Naive thymus-derived CD4-positive, alpha-beta T cell (primary cell): ENCODE measurements at regions not wholly inside any gene's neighbourhood (a gene's known extent, or its start where the extent isn't known, plus 50 kb on each side); places are given as distances from the start of the nearest gene placed in this dataset.
"Not testable (repeated sequence)": the region's sequence is repeated elsewhere in the genome, so short reads cannot be mapped to it uniquely, and the experiment has no call there.

Experiments used
- ATAC-seq: fragments of 150-1000 bp; cut with Tn5 transposase; 2 replicates; pipeline ENCODE4 v1.10.0; 2021; ENCODE audit warnings: mild to moderate bottlenecking, moderate library complexity
- CTCF ChIA-PET: fragments of 350-600 bp; sonication (Branson Sonifier 250); formaldehyde crosslinking; loops from one replicate; lab custom pipeline; 2021; ENCODE audit warnings: antibody characterized with exemption; lab: Charles Lee
- POLR2A ChIA-PET: fragments of 350-600 bp; sonication (Branson Sonifier 250); formaldehyde crosslinking; loops from one replicate; lab custom pipeline; 2021; ENCODE audit warnings: antibody characterized with exemption, inconsistent platforms; lab: Charles Lee
- DNase-seq, 9 donors: peaks; one replicate each; pipeline versions ENCODE4 v3.0.0 to v3.0.0-alpha.2; 2020 to 2022; ENCODE audit warnings: mixed read lengths in 1 of 9
- H3K27ac ChIP-seq: one replicate; pipeline ENCODE4 v1.7.0; 2013; ENCODE audit warnings: mild to moderate bottlenecking, low read depth, low read length, moderate library complexity
- H3K27me3 ChIP-seq, 2 donors: one replicate each; pipeline ENCODE4 v1.7.0; 2013; ENCODE audit warnings: low read length in 2 of 2, mild to moderate bottlenecking in 2 of 2, moderate library complexity in 2 of 2; ENCODE audit not compliant: control insufficient read depth in 2 of 2, insufficient read depth in 2 of 2
- H3K36me3 ChIP-seq, 3 experiments: 1 replicate in 2 of 3; 2 replicates in 1 of 3; pipeline ENCODE4 v1.7.0; 2013; ENCODE audit warnings: low read length in 3 of 3, mild to moderate bottlenecking in 3 of 3, moderate library complexity in 1 of 3; ENCODE audit not compliant: insufficient read depth in 3 of 3, control insufficient read depth in 2 of 3
- H3K4me1 ChIP-seq, 2 donors: one replicate each; pipeline ENCODE4 v1.7.0; 2013; ENCODE audit warnings: low read length in 2 of 2, mild to moderate bottlenecking in 2 of 2, moderate library complexity in 1 of 2; ENCODE audit not compliant: control insufficient read depth in 2 of 2, insufficient read depth in 2 of 2
- H3K4me3 ChIP-seq: 2 replicates; pipeline ENCODE4 v1.7.0; 2013; ENCODE audit warnings: mild to moderate bottlenecking, low read length
- H3K9me3 ChIP-seq, 3 experiments: 1 replicate in 2 of 3; 2 replicates in 1 of 3; pipeline ENCODE4 v1.7.0; 2013; ENCODE audit warnings: low read length in 3 of 3; ENCODE audit not compliant: control insufficient read depth in 2 of 3
- H3K27ac Mint-ChIP-seq, 9 donors: one replicate each; pipeline ENCODE4 v1.8.0; 2020 to 2022; ENCODE audit warnings: mixed read lengths in 9 of 9, mild to moderate bottlenecking in 8 of 9, moderate library complexity in 5 of 9, inconsistent platforms in 2 of 9
- H3K27me3 Mint-ChIP-seq, 5 donors: one replicate each; pipeline ENCODE4 v1.8.0; 2021 to 2022; ENCODE audit warnings: mixed read lengths in 5 of 5, mild to moderate bottlenecking in 1 of 5
- H3K36me3 Mint-ChIP-seq, 5 donors: one replicate each; pipeline ENCODE4 v1.8.0; 2020 to 2022; ENCODE audit warnings: mixed read lengths in 5 of 5, mild to moderate bottlenecking in 3 of 5, inconsistent platforms in 1 of 5
- H3K4me1 Mint-ChIP-seq, 7 donors: one replicate each; pipeline ENCODE4 v1.8.0; 2020 to 2022; ENCODE audit warnings: mixed read lengths in 7 of 7, mild to moderate bottlenecking in 3 of 7, inconsistent platforms in 1 of 7
- H3K4me3 Mint-ChIP-seq, 10 donors: one replicate each; pipeline ENCODE4 v1.8.0; 2020 to 2022; ENCODE audit warnings: mild to moderate bottlenecking in 10 of 10, mixed read lengths in 10 of 10, moderate library complexity in 6 of 10, inconsistent platforms in 2 of 10
- H3K9me3 Mint-ChIP-seq, 11 donors: one replicate each; pipeline ENCODE4 v1.8.0; 2020 to 2022; ENCODE audit warnings: mixed read lengths in 11 of 11, mild to moderate bottlenecking in 4 of 11, inconsistent platforms in 1 of 11, moderate library complexity in 1 of 11
- intact Hi-C, 2 donors: fragments of 100-400 bp; cut with micrococcal nuclease; formaldehyde crosslinking; loops; one replicate each; pipeline ENCODE4 v1.15.1; 2023

GRCh38 chr5:154642499-154643245, 112.5 kb upstream of the LARP1 start:
- Histone ChIP-seq H3K4me3 (no peak overlapping the region), H3K4me1 (peaks cover 0 to 3% of the 10 kb centered on the region in 2 donors), H3K27ac (no peak overlapping the region), H3K27me3 (peaks cover 0 to 5% of the 10 kb centered on the region in 2 donors), H3K36me3 (no peaks in the 10 kb centered on the region), H3K9me3 (no peaks in the 10 kb centered on the region)
- no peak overlapping the region for H3K27ac Mint-ChIP-seq
- peaks cover 10 to 13% (median 12%) of the 10 kb centered on the region in 7 donors for H3K4me1 Mint-ChIP-seq
- ChIA-PET CTCF (interaction anchor here (0.6 kb wide), 2 partner anchors 10 to 311 kb away, joined by 3 read pairs; no protein-coding TSS in a partner anchor), POLR2A (no interaction called here)
- intact Hi-C loops, result loop anchor here in 1 of 2 donors (10.0 kb wide), 1 partner anchor 668 kb away; no protein-coding TSS in a partner anchor
- DNase-seq (no peak), ATAC-seq (no peak)
- peaks cover 11 to 45% (median 20%) of the 10 kb centered on the region in 5 donors for H3K27me3 Mint-ChIP-seq
- H3K36me3 Mint-ChIP-seq, result peaks cover 0 to 6% (median 0%) of the 10 kb centered on the region in 5 donors
- no peak overlapping the region for H3K4me3 Mint-ChIP-seq
- H3K9me3 Mint-ChIP-seq, result peaks cover 0 to 22% (median 12%) of the 10 kb centered on the region in 11 donors

DNA sequence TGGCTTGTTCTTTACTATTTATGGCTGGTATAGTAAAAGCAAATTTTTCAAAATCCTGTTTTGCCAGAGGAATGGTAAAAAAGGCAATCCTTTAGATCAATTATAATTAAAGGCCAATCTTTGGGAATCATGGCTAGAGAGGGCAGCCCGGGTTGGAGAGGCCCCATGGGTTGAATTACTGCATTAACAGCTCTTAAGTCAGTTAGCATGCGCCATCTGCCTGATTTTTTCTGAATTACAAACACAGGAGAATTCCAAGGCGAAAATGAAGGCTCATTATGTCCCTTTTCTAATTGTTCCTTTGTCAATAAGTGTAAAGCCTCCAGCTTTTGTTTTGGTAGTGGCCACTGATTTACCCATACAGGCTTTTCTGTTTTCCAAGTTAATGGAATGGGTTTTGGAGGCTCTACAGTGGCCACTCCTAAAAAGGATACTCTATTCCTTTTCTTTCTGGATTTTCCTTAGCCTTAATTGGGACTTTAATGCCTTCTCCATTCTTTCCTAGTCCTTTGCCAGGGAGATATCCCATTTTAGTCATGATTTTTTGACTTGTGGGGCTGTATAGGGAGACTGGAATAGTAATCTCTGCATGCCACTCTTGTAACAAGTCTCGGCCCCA, 114.9 kb upstream of the LARP1 start:
- intact Hi-C loops, result loop anchor here (1.0 to 10.0 kb wide), 4 partner anchors 173 to 666 kb away; no protein-coding TSS in a partner anchor
- H3K27ac ChIP-seq, DNase-seq: not testable (repeated sequence)

GRCh38 chr5:154636786-154637185, 118.4 kb upstream of the LARP1 start:
- H3K4me1 ChIP-seq, H3K4me1 Mint-ChIP-seq, H3K9me3 ChIP-seq, H3K9me3 Mint-ChIP-seq, H3K4me3 Mint-ChIP-seq, H3K36me3 Mint-ChIP-seq, H3K4me3 ChIP-seq, H3K27ac Mint-ChIP-seq, H3K36me3 ChIP-seq, ATAC-seq, CTCF ChIA-PET, intact Hi-C loops, H3K27ac ChIP-seq, POLR2A ChIA-PET, H3K27me3 ChIP-seq, DNase-seq: not testable (repeated sequence)
- peaks cover 0 to 12% (median 9%) of the 10 kb centered on the region in 5 donors for H3K27me3 Mint-ChIP-seq

More for the DNA sequence above, 114.9 kb upstream of the LARP1 start:
- H3K27ac Mint-ChIP-seq, ATAC-seq, H3K36me3 ChIP-seq, H3K4me3 Mint-ChIP-seq, H3K4me1 ChIP-seq, H3K4me3 ChIP-seq, H3K27me3 ChIP-seq, H3K9me3 ChIP-seq, POLR2A ChIA-PET, H3K4me1 Mint-ChIP-seq, H3K36me3 Mint-ChIP-seq: not testable (repeated sequence)
- H3K9me3 Mint-ChIP-seq, result peaks cover 0 to 22% (median 12%) of the 10 kb centered on the region in 11 donors
- peaks cover 0 to 28% (median 7%) of the 10 kb centered on the region in 5 donors for H3K27me3 Mint-ChIP-seq
- CTCF ChIA-PET, result interaction anchor here (0.6 to 1.0 kb wide), 3 partner anchors 9 to 665 kb away, joined by 3 to 4 read pairs (median 3); no protein-coding TSS in a partner anchor

- H3K27ac Mint-ChIP-seq, H3K9me3 ChIP-seq, H3K36me3 Mint-ChIP-seq, CTCF ChIA-PET, H3K4me3 Mint-ChIP-seq, POLR2A ChIA-PET, H3K9me3 Mint-ChIP-seq, H3K27me3 ChIP-seq, ATAC-seq, H3K4me3 ChIP-seq, H3K27ac ChIP-seq, H3K4me1 Mint-ChIP-seq, DNase-seq, H3K36me3 ChIP-seq, intact Hi-C loops, H3K4me1 ChIP-seq: not testable (repeated sequence)
- peaks cover 0 to 10% (median 5%) of the 10 kb centered on the region in 5 donors for H3K27me3 Mint-ChIP-seq
Measured at GRCh38 chr5:154636271-154636670, 118.9 kb upstream of the LARP1 start.

DNA sequence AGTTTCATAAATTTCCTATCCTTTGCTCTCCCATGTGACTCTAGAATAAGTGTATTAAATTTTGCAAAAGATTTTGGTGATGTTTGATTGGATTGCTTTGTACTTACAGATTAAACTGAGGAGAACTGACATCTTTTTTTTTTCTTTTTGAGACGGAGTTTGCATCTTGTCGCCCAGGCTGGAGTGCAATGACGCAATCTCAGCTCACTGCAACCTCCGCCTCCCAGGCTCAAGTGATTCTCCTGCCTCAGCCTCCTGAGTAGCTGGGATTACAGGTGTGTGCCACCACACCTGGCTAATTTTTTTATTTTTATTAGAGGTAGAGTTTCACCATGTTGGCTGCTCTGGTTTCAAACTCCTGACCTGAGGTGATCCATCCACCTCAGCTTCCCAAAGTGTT, 121.4 kb upstream of the LARP1 start:
- DNase-seq, H3K9me3 ChIP-seq: not testable (repeated sequence)

DNA sequence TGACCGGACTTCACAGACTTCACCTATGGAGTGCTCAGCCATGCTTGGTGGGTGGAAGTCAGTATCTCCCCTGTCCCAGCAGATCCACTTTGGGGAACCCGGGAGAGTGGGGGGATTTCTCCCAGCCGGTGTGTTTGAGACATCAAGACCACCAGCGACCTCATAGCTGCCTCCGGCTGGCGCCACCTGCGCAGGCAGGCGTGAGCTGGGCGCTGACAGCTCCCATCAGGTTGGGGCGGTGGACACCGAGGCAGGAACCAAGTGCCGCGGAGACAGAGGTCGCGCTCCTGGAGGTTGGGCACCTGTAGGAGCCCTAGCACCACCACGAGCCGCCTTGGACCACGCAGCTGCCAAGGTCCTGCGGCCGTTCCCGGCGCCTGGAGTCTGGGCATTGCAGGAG, 124.0 kb upstream of the LARP1 start:
- Histone ChIP-seq H3K27me3 (no peaks in the 10 kb centered on the region), H3K4me1 (no peaks in the 10 kb centered on the region), H3K27ac (no peak overlapping the region), H3K4me3 (no peak overlapping the region), H3K36me3 (no peaks in the 10 kb centered on the region), H3K9me3 (no peaks in the 10 kb centered on the region)
- POLR2A ChIA-PET, result no interaction called here
- ATAC-seq, result no peak
- Mint-ChIP-seq H3K4me1 (no peaks in the 10 kb centered on the region), H3K36me3 (no peaks in the 10 kb centered on the region), H3K9me3 (no peaks in the 10 kb centered on the region), H3K27ac (no peak overlapping the region), H3K27me3 (peaks cover 0 to 17% (median 5%) of the 10 kb centered on the region in 5 donors), H3K4me3 (no peak overlapping the region)
- CTCF ChIA-PET, result no interaction called here
- intact Hi-C loops, result no loop called here
- DNase-seq, result no peak

More for the DNA sequence above, 121.4 kb upstream of the LARP1 start:
- ATAC-seq, H3K4me1 ChIP-seq, H3K4me1 Mint-ChIP-seq, intact Hi-C loops, H3K27me3 ChIP-seq, H3K9me3 Mint-ChIP-seq, H3K27ac ChIP-seq, H3K27ac Mint-ChIP-seq, H3K4me3 Mint-ChIP-seq, H3K4me3 ChIP-seq, H3K36me3 ChIP-seq, H3K36me3 Mint-ChIP-seq, POLR2A ChIA-PET: not testable (repeated sequence)
- peaks cover 0 to 13% (median 5%) of the 10 kb centered on the region in 5 donors for H3K27me3 Mint-ChIP-seq
- CTCF ChIA-PET, result interaction anchor here (0.6 kb wide), 1 partner anchor 540 kb away, joined by 5 read pairs; no protein-coding TSS in a partner anchor
